HG03066 (cell line): ENCODE measurements at regions not wholly inside any gene's neighbourhood (a gene's known extent, or its start where the extent isn't known, plus 50 kb on each side); places are given as distances from the start of the nearest gene placed in this dataset.

Experiments used
- ATAC-seq: cut with Tn5 transposase; IDR thresholded peaks from one replicate; pipeline ENCODE4 v1.9.1; 2021; ENCODE audit warnings: low read depth; ENCODE audit not compliant: unreplicated experiment

- ATAC-seq: no peak
Measured at GRCh38 chr4:84035568-84035967, 463.5 kb downstream of the NKX6-1 start.

GRCh38 chr4:84032372-84032771 lies 466.7 kb downstream of the NKX6-1 start:
- peak; percentile 77 for ATAC-seq

GRCh38 chr4:84031401-84031800 lies 467.7 kb downstream of the NKX6-1 start:
- ATAC-seq: peak; percentile 45

GRCh38 chr4:84028340-84028739 lies 470.8 kb downstream of the NKX6-1 start:
- ATAC-seq: no peak

GRCh38 chr4:84024405-84024804 lies 474.7 kb downstream of the NKX6-1 start:
- no peak for ATAC-seq

- no peak for ATAC-seq
Measured at GRCh38 chr4:84022564-84022963, 476.5 kb downstream of the NKX6-1 start.

GRCh38 chr4:84019626-84020025 lies 479.5 kb downstream of the NKX6-1 start:
- no peak for ATAC-seq

- no peak for ATAC-seq
Measured at GRCh38 chr4:84003046-84003445, 467.1 kb downstream of the GPAT3 start.

GRCh38 chr4:84001876-84002569 lies 466.1 kb downstream of the GPAT3 start:
- no peak for ATAC-seq

GRCh38 chr4:83996254-83996653 lies 460.3 kb downstream of the GPAT3 start:
- ATAC-seq: no peak

GRCh38 chr4:83993774-83994173 lies 457.9 kb downstream of the GPAT3 start:
- ATAC-seq: no peak

- ATAC-seq: no peak
Measured at GRCh38 chr4:83989835-83990234, 453.9 kb downstream of the GPAT3 start.

- no peak for ATAC-seq
Measured at GRCh38 chr4:83981156-83981555, 445.2 kb downstream of the GPAT3 start.

GRCh38 chr4:83979773-83980172 lies 443.9 kb downstream of the GPAT3 start:
- no peak for ATAC-seq

GRCh38 chr4:83974111-83974780 lies 438.3 kb downstream of the GPAT3 start:
- ATAC-seq: no peak

- no peak for ATAC-seq
Measured at GRCh38 chr4:83964996-83965541, 429.2 kb downstream of the GPAT3 start.

GRCh38 chr4:83962492-83962891 lies 426.6 kb downstream of the GPAT3 start:
- no peak for ATAC-seq

GRCh38 chr4:83961575-83961974 lies 425.7 kb downstream of the GPAT3 start:
- no peak for ATAC-seq

GRCh38 chr4:83959160-83959559 lies 423.3 kb downstream of the GPAT3 start:
- ATAC-seq: no peak

- ATAC-seq: no peak
Measured at GRCh38 chr4:83947830-83948193, 411.9 kb downstream of the GPAT3 start.

- ATAC-seq: no peak
Measured at GRCh38 chr4:83947125-83947829, 411.4 kb downstream of the GPAT3 start.
